Cardiac fibroblast (primary cell): ENCODE measurements at regions not wholly inside any gene's neighbourhood (a gene's known extent, or its start where the extent isn't known, plus 50 kb on each side); places are given as distances from the start of the nearest gene placed in this dataset.

Experiments used
- DNase-seq, 2 donors: peaks; one replicate each; pipeline versions ENCODE4 v3.0.0 to v3.0.0-alpha.2; 2010; ENCODE audit warnings: low read depth in 2 of 2
- H3K4me3 ChIP-seq, 2 donors: replicated peaks in 1 of 2; 1 replicate in 1 of 2; 2 replicates in 1 of 2; pipeline ENCODE4 v1.5.1; 2011; ENCODE audit warnings: low read depth in 2 of 2, low read length in 2 of 2, mild to moderate bottlenecking in 2 of 2, moderate library complexity in 1 of 2
- CTCF ChIP-seq: IDR thresholded peaks from one replicate; pipeline ENCODE4 v1.5.1; 2011; ENCODE audit warnings: low read depth, mild to moderate bottlenecking, low read length, inconsistent platforms

- TF ChIP-seq CTCF = no peak
- no peak overlapping the region for H3K4me3 ChIP-seq
- DNase-seq = no peak
Observed at GRCh38 chr9:135253305-135254004, 166.0 kb downstream of the OLFM1 start.

GRCh38 chr9:135254176-135255032 lies 166.9 kb downstream of the OLFM1 start:
- H3K4me3 ChIP-seq = no peak overlapping the region
- TF ChIP-seq CTCF = no peak
- DNase-seq = no peak

- no peak overlapping the region for H3K4me3 ChIP-seq
- no peak for DNase-seq
- no peak for TF ChIP-seq CTCF
Observed at GRCh38 chr9:135255033-135255840, 167.8 kb downstream of the OLFM1 start.

- no peak for TF ChIP-seq CTCF
- no peak overlapping the region for H3K4me3 ChIP-seq
- DNase-seq = no peak
Observed at GRCh38 chr9:135255841-135256580, 168.5 kb downstream of the OLFM1 start.

GRCh38 chr9:135256581-135257354 lies 169.3 kb downstream of the OLFM1 start:
- DNase-seq = no peak
- no peak for TF ChIP-seq CTCF
- no peak overlapping the region for H3K4me3 ChIP-seq
